Rectal smooth muscle tissue (tissue), 1 donor: ENCODE measurements at regions not wholly inside any gene's neighbourhood (a gene's known extent, or its start where the extent isn't known, plus 50 kb on each side); places are given as distances from the start of the nearest gene placed in this dataset.
A peak's percentile ranks its signal among the peaks of the same experiment; 100 is the strongest.

Experiments used
- H3K27ac ChIP-seq: one replicate; pipeline ENCODE4 v1.7.0; 2013; ENCODE audit warnings: low read depth, low read length, inconsistent platforms
- H3K27me3 ChIP-seq: one replicate; pipeline ENCODE4 v1.7.0; 2013; ENCODE audit warnings: low read length; ENCODE audit not compliant: control insufficient read depth, insufficient read depth
- H3K36me3 ChIP-seq: one replicate; pipeline ENCODE4 v1.7.0; 2013; ENCODE audit warnings: low read length; ENCODE audit not compliant: control insufficient read depth, insufficient read depth
- H3K4me1 ChIP-seq: one replicate; pipeline ENCODE4 v1.7.0; 2013; ENCODE audit warnings: low read length; ENCODE audit not compliant: control insufficient read depth, insufficient read depth
- H3K4me3 ChIP-seq: one replicate; pipeline ENCODE4 v1.7.0; 2013; ENCODE audit warnings: low read length
- H3K9ac ChIP-seq: one replicate; pipeline ENCODE4 v1.7.0; 2013; ENCODE audit warnings: low read length

- Histone ChIP-seq H3K4me1 (no peaks in the 10 kb centered on the region), H3K36me3 (no peaks in the 10 kb centered on the region), H3K27me3 (no peaks in the 10 kb centered on the region), H3K27ac (peak overlapping the region; percentile 9), H3K4me3 (no peak overlapping the region), H3K9ac (no peak overlapping the region)
Observed at GRCh38 chr9:106287731-106288130, 575.2 kb upstream of the ZNF462 start.

- Histone ChIP-seq H3K36me3 (no peaks in the 10 kb centered on the region), H3K4me3 (no peak overlapping the region), H3K27me3 (no peaks in the 10 kb centered on the region), H3K9ac (no peak overlapping the region), H3K27ac (no peak overlapping the region), H3K4me1 (no peaks in the 10 kb centered on the region)
Observed at GRCh38 chr9:106288689-106289088, 574.3 kb upstream of the ZNF462 start.

DNA sequence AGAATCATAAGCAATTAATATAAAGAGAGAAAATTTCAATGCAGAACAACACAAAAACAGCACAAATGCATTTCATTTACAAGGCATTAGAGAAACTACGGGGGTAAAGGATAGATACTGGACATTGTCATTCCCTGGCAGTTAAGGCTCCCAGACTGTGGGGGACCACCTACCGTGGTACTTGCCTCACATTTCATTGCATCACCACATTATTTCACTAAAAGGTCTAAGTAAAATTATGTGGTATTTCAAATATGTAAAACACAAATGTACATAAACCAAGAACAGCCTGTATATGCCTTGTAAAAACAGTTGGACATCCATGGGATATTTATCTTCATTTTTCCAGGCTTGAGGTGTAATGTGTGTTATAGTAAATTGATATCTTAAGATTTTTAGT lies 571.2 kb upstream of the ZNF462 start:
- no peaks in the 10 kb centered on the region for H3K27me3 ChIP-seq
- H3K9ac ChIP-seq: no peak overlapping the region
- no peaks in the 10 kb centered on the region for H3K4me1 ChIP-seq
- no peak overlapping the region for H3K27ac ChIP-seq
- no peak overlapping the region for H3K4me3 ChIP-seq
- H3K36me3 ChIP-seq: no peaks in the 10 kb centered on the region

DNA sequence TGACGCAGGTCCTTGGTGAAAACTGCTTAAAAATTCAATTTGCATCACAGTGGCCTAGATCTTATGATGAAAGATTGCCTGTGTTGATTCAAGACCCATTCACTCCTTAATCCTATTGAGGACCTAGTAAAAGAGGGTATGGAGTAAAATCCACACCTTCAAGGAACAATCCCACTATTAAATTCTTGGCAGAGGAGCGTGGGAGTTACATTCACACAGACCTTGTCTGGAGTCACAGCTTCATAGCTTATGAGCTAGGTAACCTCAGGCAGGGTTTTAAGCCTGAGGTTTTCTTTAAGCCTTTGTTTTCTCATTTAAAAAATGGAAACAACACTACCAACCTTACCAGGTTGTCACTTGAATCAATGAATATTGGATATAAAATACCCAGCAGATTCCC lies 566.5 kb upstream of the ZNF462 start:
- Histone ChIP-seq H3K27me3 (no peaks in the 10 kb centered on the region), H3K36me3 (no peaks in the 10 kb centered on the region), H3K9ac (no peak overlapping the region)

DNA sequence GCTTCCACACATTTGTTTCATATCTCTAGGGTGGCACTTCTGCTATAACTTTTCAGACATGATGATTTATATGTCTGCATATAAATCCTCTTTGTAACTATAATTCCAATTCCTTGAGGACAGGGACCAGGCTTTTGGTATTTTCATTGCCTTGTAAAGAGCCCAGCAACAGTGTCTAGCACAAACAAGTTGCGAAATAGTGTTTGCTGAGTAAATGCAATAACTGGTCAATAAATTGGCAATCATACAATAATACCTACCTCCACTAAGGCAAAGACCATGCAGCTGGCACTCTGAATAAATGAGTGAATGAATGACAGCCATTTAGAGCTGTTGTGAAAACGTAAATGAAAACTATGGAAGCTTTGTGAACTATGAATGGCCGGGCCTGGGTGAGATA lies 564.0 kb upstream of the ZNF462 start:
- H3K36me3 ChIP-seq: no peaks in the 10 kb centered on the region
- H3K4me3 ChIP-seq: no peak overlapping the region
- H3K4me1 ChIP-seq: no peaks in the 10 kb centered on the region
- no peaks in the 10 kb centered on the region for H3K27me3 ChIP-seq
- H3K27ac ChIP-seq: no peak overlapping the region
- H3K9ac ChIP-seq: no peak overlapping the region

More for the DNA sequence above, 566.5 kb upstream of the ZNF462 start:
- H3K27ac ChIP-seq: no peak overlapping the region
- no peak overlapping the region for H3K4me3 ChIP-seq
- H3K4me1 ChIP-seq: no peaks in the 10 kb centered on the region

DNA sequence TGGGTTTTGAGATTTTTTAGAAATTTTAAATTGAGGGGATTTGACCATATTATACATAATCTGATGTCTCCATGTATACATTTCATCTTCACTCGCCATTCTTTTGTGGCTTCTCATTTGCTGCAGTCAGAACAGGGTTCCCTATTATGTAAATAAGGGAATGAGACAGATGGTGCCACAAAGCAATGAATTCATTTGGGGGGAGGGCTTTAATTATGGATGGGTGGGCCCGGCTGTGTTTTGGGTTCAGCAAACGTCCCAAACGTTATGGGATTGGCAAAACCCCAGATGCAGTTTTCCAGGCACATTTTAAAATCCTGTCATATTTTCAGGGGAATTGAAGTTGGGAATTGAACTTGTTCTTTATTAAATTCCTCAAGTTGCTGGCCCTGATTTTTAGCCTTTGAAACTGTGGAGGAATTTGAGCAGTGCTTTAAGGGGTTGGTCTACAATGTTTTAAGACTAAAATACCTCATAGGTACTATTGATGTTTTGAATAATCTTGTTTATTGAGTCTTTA lies 558.5 kb upstream of the ZNF462 start:
- H3K9ac ChIP-seq: no peak overlapping the region
- H3K36me3 ChIP-seq: no peaks in the 10 kb centered on the region
- no peaks in the 10 kb centered on the region for H3K4me1 ChIP-seq
- H3K27ac ChIP-seq: no peak overlapping the region
- H3K4me3 ChIP-seq: no peak overlapping the region
- no peaks in the 10 kb centered on the region for H3K27me3 ChIP-seq

DNA sequence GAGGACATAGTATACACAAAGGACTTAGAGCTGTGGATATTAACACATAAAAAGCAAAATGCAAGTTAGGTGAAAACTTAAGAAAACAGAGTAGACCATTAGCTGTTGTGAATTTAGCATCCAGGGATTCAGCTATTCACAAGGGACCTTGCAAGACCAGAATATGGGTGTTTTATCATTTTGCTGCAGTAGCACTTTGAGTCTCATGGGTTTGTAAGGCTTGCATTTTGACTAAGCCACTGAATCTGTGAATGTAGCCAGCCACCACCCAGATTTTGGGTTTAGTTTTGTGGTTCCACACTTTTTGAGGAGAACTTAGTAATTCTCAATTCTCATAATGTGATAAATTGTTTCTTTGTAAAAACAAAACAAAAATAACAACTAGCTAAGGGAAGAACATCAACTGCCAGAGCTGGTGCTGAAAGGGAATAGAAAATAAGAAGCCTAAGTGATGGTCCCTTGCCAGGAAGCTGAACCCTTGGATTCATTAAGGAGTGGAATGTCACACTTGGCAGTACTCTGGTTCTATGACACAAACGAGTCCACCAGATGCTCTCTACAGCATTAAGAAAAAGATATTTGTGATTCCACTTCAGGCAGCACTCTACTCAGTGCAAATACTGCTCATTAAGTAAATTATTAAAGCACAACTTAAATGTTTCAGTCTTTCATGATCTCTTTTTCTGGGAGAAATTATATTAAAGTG lies 557.4 kb upstream of the ZNF462 start:
- H3K27ac ChIP-seq: no peak overlapping the region
- no peaks in the 10 kb centered on the region for H3K36me3 ChIP-seq
- no peaks in the 10 kb centered on the region for H3K4me1 ChIP-seq
- H3K9ac ChIP-seq: no peak overlapping the region
- no peak overlapping the region for H3K4me3 ChIP-seq
- H3K27me3 ChIP-seq: no peaks in the 10 kb centered on the region

GRCh38 chr9:106307670-106308069 lies 555.3 kb upstream of the ZNF462 start:
- H3K27me3 ChIP-seq: no peaks in the 10 kb centered on the region
- no peak overlapping the region for H3K27ac ChIP-seq
- peaks cover 3% of the 10 kb centered on the region for H3K4me1 ChIP-seq
- no peak overlapping the region for H3K4me3 ChIP-seq
- no peaks in the 10 kb centered on the region for H3K36me3 ChIP-seq
- no peak overlapping the region for H3K9ac ChIP-seq

GRCh38 chr9:106309925-106310324 lies 553.0 kb upstream of the ZNF462 start:
- no peaks in the 10 kb centered on the region for H3K27me3 ChIP-seq
- peaks cover 3% of the 10 kb centered on the region for H3K4me1 ChIP-seq

GRCh38 chr9:106310782-106311181 lies 552.2 kb upstream of the ZNF462 start:
- Histone ChIP-seq H3K9ac (no peak overlapping the region), H3K4me1 (peaks cover 3% of the 10 kb centered on the region)

More at GRCh38 chr9:106309925-106310324, 553.0 kb upstream of the ZNF462 start:
- no peak overlapping the region for H3K9ac ChIP-seq
- H3K27ac ChIP-seq: no peak overlapping the region
- H3K4me3 ChIP-seq: no peak overlapping the region
- H3K36me3 ChIP-seq: no peaks in the 10 kb centered on the region

DNA sequence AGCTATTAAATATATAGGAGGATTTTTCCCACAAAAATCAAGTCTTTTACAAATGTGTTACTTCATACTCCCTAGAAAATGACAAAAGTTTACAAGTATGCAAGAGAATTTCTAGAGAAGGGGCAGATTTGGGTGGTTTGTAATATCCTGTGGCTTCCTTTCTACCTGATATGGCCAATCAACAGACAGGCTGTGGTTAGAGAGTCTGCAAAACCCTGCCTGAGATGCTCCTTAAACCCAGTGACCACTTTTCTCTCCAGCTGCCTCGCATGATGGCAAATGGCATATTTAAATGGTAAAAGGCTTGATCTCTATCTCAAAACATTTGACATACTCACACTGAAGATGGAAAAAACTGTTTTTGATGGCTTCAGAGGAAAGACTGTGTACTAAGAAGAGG lies 550.1 kb upstream of the ZNF462 start:
- Histone ChIP-seq H3K4me1 (peaks cover 3% of the 10 kb centered on the region), H3K27ac (no peak overlapping the region), H3K9ac (no peak overlapping the region), H3K27me3 (no peaks in the 10 kb centered on the region), H3K4me3 (no peak overlapping the region), H3K36me3 (no peaks in the 10 kb centered on the region)

More at GRCh38 chr9:106310782-106311181, 552.2 kb upstream of the ZNF462 start:
- Histone ChIP-seq H3K27me3 (no peaks in the 10 kb centered on the region), H3K27ac (no peak overlapping the region), H3K36me3 (no peaks in the 10 kb centered on the region), H3K4me3 (no peak overlapping the region)

DNA sequence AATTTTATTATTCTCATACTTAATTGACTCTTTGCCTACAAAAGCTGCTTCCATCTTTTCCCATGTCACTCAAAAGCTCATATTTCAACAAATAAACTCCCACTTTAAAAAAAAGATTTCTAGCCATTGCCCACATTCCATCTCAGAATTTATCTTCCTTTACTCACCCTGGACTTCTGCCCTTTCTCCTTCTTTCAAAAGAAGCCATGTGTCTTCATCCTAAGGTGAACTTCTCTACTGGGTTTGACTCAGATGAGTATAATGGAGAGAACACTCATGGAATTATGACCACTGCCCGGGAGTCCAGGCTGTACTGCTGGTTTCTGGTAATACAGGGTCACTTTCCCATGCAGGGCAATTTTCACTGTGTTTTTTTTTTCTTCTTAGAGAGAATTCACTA lies 548.5 kb upstream of the ZNF462 start:
- Histone ChIP-seq H3K4me3 (no peak overlapping the region), H3K9ac (no peak overlapping the region), H3K27ac (no peak overlapping the region)

More for the DNA sequence above, 548.5 kb upstream of the ZNF462 start:
- peaks cover 3% of the 10 kb centered on the region for H3K4me1 ChIP-seq
- H3K36me3 ChIP-seq: no peaks in the 10 kb centered on the region
- H3K27me3 ChIP-seq: no peaks in the 10 kb centered on the region
